SKM-1 treated with dmso at 0.1 percent for 144 hours (cell line): ENCODE measurements at regions not wholly inside any gene's neighbourhood (a gene's known extent, or its start where the extent isn't known, plus 50 kb on each side); places are given as distances from the start of the nearest gene placed in this dataset.

Source experiments
- DNase-seq: peaks from one replicate; lab custom pipeline; 2025; ENCODE audit not compliant: unreplicated experiment; lab: John Stamatoyannopoulos, UW

DNA sequence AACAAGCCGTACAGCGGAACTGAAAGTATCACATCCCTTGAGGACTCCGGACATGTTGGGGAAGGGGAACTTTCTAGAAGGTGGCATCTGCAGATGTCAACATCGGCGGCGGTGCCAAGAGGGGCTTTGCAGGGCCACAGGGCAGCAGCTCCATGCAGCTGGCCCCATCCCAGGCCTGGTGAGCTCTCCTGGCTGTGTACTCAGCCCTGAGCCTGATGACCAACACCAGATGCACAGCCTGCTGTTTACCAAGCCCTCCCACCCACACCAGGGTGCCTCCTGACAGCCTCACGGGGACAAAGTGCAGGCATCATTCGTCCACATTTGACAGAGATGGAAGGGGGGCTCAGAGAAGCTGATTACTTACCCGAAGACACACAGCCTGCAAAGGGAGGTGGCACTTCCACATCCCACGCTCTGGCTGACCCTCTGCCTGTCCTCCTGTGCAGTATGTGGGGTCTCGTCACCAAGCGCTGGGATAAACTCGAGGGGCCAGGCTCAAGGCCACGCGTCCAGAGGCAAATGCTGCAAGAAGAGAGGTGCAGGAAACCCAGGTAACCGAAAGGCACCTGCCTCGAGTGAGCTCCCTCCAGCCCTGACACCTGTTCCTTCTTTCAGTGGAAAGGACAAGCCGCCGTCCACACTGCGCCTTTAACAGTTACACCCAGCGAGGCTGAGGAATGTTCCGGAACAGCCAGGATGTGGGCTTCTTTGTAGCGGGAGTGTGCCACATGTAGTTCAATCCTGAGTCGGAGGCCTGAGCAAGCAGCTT, 69.0 kb upstream of the ASAP2 start:
- no peak for DNase-seq

DNA sequence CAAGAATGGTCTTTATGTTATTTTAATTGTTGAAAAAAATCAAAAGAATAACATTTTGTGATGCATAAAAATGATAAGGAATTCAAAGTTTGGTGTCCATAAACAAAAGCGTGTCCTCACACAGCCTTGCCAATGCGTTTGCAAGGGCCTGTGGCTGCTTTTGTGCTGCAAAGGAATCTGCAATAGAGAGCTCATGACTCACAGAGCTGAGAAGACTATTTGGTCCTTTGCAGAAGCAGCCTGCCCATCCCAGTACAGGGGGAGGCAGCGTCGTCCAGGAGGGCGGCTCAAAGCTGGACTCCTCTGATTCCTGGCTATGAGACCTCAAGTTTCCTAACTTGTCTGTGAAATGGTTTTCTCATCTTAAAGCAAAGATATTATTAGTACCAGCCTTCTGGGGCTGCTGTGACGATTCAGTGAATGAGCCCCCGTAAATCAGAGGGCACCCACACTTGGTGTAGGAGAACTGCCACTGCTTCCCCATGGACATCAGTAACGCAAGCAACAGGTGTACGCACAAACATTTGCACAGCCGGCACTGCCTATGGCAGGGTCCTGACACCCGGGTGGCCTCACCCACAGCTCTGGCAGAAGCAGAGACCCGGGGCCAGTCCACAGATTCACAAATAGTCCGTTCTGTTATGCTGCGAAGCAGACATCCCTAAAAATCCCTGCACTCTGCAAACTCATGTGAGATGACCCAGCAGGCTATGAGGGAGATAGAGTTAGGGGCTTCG, 70.6 kb upstream of the ASAP2 start:
- DNase-seq = no peak

DNA sequence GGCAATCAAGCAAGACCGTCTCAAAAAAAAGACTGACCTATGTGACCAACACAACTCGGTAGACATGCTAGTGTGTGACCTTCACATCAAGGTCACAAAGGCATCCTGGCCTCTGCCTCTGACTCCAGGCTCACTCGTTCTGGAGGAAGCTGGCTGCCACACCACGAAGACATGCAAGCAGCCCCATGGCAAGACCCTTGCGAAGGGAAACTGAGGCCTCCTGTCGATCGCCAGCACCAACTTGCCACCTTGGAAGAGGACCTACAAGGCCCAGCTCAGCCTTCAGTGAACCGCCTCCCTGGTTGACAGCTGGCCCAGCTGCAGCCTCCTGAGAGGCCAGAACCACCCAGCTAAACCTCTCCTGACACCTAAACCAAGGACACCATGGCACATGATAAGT, 79.3 kb upstream of the ASAP2 start:
- DNase-seq = no peak

DNA sequence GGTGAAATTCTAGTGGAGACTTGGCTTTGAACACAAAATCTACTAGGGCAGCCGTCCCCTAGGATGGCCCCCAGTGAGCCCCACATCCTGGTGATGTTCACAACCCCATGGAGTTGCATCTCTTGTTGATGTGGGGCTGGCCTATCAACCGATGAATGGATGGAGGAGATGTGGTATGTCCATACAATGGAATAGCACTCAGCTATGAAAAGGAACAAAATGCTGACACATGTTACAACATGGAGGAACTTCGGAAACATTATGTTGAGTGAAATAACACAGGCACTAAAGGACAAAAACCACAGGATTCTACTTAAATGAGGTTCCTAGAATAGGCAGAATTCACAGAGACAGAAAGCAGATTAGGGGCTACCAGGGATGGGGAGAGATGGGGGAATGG, 80.1 kb upstream of the ASAP2 start:
- no peak for DNase-seq

GRCh38 chr2:9124231-9124741, 82.3 kb upstream of the ASAP2 start:
- no peak for DNase-seq

DNA sequence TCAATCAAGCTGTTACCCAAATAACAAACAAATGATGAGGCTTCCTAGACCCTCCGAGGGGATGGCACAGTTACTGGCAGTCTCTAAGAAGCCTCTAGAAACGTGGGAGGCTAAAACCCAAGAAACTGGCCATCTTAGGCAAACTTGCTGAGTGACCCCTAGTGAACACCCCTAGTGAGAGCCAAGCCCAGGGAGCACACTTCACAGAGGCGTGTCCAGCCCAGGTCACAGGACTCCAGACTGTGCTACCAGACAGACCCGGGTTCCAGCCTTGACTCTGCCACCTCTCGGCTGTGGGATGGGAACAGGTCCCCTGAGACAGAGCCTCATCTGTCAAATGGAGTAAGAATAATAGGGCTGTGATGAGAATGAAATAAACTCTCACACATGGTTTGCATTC, 83.5 kb upstream of the ASAP2 start:
- no peak for DNase-seq

DNA sequence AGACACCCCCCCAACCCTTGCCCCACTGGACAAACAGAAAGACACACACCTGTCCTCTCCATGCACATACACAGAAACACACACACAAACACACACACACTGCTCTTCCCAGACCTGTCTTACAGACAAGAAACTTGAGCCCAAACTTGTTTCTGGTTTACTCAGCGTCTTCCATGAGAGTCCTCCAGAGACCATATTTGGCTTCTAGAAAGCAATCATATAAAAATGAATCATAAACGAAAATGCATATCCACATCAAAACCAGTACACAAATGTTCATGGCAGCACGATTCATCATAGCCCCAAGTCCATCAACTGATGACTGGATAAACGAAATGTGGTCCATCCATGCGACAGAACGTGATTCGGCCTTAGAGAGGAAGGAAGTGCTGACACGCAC, 84.2 kb upstream of the ASAP2 start:
- no peak for DNase-seq

GRCh38 chr2:9118383-9118960, 88.1 kb upstream of the ASAP2 start:
- peak; percentile 8 for DNase-seq

DNA sequence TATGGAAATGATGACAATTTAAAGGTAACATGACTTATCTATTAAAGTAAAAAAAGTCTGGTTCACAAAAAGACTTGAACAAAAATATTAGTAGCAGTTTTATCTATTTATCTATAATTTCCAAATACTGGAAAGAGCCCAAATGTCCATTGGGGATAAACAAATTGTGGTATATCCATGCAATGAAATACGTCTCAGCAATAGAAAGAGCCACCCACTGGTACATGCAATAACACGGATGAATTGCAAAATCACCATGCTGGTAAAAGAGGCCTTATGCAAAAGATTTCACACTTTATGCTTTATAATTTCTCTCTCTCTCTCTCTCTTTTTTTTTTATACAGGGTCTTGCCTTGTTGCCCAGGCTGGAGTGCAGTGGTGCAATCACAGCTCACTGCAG, 91.4 kb upstream of the ASAP2 start:
- peak; percentile 2 for DNase-seq

DNA sequence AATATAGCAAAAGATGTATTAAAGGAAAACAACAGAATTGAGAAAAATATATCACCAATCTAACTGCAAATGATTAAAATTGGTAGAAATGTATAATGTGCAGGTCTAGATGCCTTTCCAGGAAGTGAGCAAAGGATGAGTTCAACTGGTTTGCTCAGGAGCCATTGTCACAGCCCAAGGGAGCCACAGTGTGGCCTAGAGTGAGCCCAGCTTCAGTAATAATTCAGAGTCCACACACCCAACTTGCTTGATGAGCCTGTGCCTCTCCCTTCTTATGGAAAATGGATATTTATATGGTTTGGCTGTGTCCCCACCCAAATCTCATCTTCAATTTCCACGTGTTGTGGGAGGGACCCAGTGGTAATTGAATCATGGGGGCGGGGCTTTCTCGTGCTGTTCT, 92.2 kb upstream of the ASAP2 start:
- no peak for DNase-seq

- DNase-seq = no peak
Measured at GRCh38 chr2:9113916-9114315, 92.7 kb upstream of the ASAP2 start.

DNA sequence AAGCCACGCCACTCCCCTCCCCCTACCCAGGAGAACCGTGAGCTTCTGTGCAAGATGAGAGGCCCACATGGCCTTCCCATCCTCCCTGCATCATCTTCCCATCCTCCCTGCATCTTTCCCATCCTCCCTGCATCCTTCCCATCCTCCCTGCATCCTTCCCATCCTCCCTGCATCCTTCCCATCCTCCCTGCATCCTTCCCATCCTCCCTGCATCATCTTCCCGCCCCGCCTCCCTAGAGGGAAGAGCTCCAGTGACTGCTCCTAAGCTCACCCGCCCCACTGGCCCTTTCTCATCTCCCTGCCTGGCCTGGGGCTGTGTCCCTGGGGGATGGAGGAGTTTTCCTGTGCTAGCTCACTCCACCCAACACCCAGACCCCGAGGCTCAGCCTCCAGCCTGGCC, 93.3 kb upstream of the ASAP2 start:
- no peak for DNase-seq

- no peak for DNase-seq
Measured at GRCh38 chr2:9112079-9112721, 94.4 kb upstream of the ASAP2 start.

GRCh38 chr2:9110893-9111569, 95.6 kb upstream of the ASAP2 start:
- DNase-seq = no peak

GRCh38 chr2:9110346-9110884, 96.2 kb upstream of the ASAP2 start:
- no peak for DNase-seq

DNA sequence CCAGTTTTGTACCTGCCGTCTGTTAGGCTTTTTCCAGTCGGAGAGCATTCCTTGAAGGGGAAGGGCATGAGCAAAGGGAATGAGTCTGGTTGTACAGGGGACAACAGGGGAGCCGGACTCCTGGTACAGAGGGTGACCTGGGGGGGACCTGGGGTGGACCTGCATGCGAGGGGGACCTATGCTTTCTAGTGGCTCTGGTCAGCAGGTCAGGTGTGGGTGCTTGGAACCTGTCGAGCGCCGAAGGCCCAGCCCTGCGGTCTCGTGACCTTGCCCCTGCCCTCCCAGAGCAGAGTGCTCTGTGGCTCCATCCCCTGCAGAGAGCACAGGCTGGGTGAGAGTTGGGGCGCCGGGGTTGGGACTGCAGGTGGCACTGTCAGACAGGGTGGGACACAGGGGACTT, 96.7 kb upstream of the ASAP2 start:
- DNase-seq = no peak

DNA sequence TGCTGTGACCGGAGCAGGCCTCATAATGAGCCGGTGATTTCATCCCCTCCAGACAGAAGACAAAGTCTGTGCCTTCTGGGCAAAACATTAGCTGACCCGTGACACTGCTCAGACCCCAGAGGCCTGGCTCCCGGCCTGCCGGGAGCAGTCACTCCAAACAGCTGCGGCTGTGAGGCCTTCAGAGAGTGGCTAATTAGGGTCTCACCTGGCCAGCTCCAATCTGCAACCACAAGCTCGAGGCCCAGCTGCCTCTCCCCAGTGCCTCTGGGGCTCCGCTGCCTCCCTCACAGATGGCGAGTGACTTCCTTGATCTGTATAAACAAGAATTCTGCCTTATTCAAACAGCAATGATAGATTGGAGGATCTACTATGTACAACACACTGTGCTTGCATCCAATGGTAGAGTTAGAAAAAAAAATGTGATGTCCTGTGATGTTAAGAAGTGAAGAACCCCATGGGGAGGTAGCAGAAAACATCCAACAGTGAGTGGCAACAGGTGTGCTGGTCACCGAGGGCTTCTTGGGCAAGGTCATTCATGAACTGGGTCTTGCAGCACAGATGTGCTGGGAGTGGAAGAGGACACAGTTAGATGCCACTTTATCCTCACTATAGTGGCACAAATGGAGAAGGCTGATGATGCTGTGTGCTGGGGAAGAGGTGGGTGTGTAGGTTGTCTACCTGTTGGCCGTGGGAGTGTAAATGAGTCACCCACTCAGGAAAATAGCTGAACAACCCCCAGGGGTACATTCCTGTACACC, 98.2 kb upstream of the ASAP2 start:
- DNase-seq = no peak

DNA sequence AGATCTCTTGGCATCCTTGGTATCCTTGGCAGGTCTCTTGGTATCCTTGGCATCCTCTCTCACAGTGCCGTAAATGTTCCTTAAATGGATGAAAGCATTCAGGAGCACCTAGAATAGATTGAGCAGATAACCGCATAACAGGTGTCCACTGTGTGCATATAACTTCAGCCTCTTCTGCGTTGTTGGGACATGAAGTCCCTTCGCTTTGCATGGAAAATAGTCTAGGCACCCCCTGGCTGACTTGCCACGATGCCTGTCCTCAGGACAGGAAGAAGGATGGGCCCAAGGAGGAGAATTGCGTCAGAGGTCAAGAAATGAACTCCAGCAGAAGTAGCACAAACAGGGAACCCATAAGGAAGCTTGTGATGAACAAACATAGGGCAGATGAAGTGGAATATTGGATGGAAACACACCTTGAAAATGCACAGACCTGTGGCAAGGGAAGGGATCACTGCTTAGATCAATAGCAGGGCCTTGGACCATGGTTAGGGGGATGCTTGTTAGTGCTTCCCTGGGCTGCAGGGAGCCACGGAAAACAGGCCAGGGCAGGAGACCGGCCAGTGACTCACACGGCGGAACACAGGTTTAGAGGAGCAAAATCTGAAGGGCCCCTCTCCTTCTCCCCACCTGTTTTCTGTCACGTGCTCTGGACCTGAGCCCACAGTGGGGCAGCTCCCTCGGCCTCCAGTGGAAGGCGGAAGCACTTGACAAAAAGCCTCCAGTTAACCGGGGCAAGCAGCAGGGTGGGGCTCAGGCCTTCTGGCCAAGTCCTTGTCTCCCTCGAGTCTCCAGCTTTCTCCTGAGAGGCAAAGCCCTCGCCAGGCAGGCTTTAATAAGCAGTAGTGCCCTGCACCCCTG, 99.2 kb upstream of the ASAP2 start:
- DNase-seq = no peak
